Right lobe of liver (tissue), 6 donors: ENCODE measurements at regions not wholly inside any gene's neighbourhood (a gene's known extent, or its start where the extent isn't known, plus 50 kb on each side); places are given as distances from the start of the nearest gene placed in this dataset.

Experiments used
- ATAC-seq, 4 donors: fragments of 200-7000 bp; cut with Tn5 transposase; one replicate each; pipeline ENCODE4 v1.9.1; 2020; ENCODE audit warnings: mild to moderate bottlenecking in 4 of 4, moderate library complexity in 4 of 4
- DNase-seq, 3 donors: peaks; one replicate each; pipeline ENCODE4 v3.0.0-alpha.2; 2020
- H3K27ac ChIP-seq, 3 donors: fragments of 200-600 bp; one replicate each; pipeline ENCODE4 v1.8.0; 2022
- H3K27me3 ChIP-seq, 2 donors: fragments of 200-600 bp; one replicate each; pipeline ENCODE4 v1.8.0; 2022
- H3K36me3 ChIP-seq, 4 donors: fragments of 200-600 bp; sonication (generic) in 1 of 4; one replicate each; pipeline versions ENCODE4 v1.5.1 to v1.8.0; 2017 to 2022; ENCODE audit warnings: control low read depth in 1 of 4
- H3K4me1 ChIP-seq, 4 donors: fragments of 200-600 bp; sonication (generic) in 1 of 4; one replicate each; pipeline versions ENCODE4 v1.5.1 to v1.8.0; 2017 to 2022; ENCODE audit warnings: control low read depth in 1 of 4
- H3K4me3 ChIP-seq, 3 donors: fragments of 200-600 bp; one replicate each; pipeline ENCODE4 v1.8.0; 2022
- H3K9me3 ChIP-seq, 4 donors: fragments of 200-600 bp; sonication (generic) in 1 of 4; one replicate each; pipeline versions ENCODE4 v1.5.1 to v1.8.0; 2017 to 2022; ENCODE audit warnings: control low read depth in 1 of 4
- POLR2A ChIP-seq: fragments of 450-650 bp; IDR thresholded peaks from one replicate; pipeline ENCODE4 v1.6.1; 2017; ENCODE audit warnings: antibody characterized with exemption, mild to moderate bottlenecking
- WGBS: methylation state at CpG from one replicate; pipeline ENCODE4 v1.1.6; 2018; ENCODE audit warnings: low coverage, low lambda C conversion rate; ENCODE audit not compliant: insufficient coverage; ENCODE audit errors: missing lambda C conversion rate; 5-methylcytosine and 5-hydroxymethylcytosine counted together
- intact Hi-C, 2 donors: fragments of 100-400 bp; cut with DNase I; formaldehyde crosslinking; loops; one replicate each; pipeline versions ENCODE4 v1.11.2 to v1.14.1; 2022
- TF ChIP-seq, protein P1 (sequence below), 4 donors: fragments of 200-600 bp in 3 of 4; fragments of 450-650 bp in 1 of 4; IDR thresholded peaks; one replicate each; pipeline versions ENCODE4 v1.5.1 to v1.8.0; 2016 to 2022; ENCODE audit warnings: antibody characterized with exemption in 4 of 4, mild to moderate bottlenecking in 2 of 4
- donor health status: DM: no; HTN: yes; CAD: no.
- donor health status: DM: no; HTN: no; CAD: no.
- donor health status: DM: no; HTN: no; CAD: no.
- donor health status: DM: no; HTN: yes; CAD: no.
- donor health status: DM: no; HTN: yes; CAD: no.

- TF ChIP-seq, protein P1, sequence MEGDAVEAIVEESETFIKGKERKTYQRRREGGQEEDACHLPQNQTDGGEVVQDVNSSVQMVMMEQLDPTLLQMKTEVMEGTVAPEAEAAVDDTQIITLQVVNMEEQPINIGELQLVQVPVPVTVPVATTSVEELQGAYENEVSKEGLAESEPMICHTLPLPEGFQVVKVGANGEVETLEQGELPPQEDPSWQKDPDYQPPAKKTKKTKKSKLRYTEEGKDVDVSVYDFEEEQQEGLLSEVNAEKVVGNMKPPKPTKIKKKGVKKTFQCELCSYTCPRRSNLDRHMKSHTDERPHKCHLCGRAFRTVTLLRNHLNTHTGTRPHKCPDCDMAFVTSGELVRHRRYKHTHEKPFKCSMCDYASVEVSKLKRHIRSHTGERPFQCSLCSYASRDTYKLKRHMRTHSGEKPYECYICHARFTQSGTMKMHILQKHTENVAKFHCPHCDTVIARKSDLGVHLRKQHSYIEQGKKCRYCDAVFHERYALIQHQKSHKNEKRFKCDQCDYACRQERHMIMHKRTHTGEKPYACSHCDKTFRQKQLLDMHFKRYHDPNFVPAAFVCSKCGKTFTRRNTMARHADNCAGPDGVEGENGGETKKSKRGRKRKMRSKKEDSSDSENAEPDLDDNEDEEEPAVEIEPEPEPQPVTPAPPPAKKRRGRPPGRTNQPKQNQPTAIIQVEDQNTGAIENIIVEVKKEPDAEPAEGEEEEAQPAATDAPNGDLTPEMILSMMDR (IDR thresholded peaks at IDR 0.05), result no peak
- no peak for TF ChIP-seq POLR2A
Measured at GRCh38 chr2:196544906-196545433, 94.5 kb upstream of the CCDC150 start.

DNA sequence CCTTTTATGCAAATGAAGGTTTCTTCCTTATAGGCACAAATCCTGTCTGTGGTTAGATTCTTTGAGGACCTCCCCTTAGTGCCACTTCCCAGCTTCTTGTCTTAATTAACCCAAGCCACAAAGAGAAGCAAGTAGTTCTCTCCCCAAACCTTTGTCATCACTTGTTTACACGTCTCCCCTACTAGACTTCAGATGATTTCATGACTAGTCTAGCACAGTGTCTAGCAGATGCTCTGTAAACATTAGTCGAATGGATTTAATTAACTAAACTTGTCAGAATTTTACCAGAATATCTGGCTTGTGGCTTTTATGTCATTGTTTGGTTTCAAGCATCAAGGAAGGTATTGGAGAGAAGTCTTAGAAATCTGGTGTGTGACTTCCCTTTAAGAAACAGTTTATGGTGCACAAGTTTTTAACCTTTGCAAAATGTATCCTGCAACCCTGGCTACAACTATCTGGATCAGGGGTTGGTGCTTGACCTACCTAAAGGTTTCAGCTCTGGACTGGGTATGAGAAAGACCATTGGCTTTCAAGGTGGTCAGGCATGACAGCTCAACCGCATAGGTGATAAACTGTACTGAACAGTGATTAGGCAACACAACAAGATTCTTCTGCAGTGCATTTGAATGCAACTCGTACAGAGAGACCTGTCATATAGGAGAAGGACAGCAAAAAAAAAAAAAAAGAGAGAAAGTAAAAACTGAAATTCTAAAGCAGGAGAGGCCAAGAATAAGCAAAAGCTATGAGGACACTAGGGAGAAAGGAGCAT is 93.2 kb upstream of the CCDC150 start:
- no peaks in the 10 kb centered on the region for H3K27me3 ChIP-seq
- H3K4me3 ChIP-seq, result no peak overlapping the region
- H3K4me1 ChIP-seq, result no peaks in the 10 kb centered on the region
- DNase-seq (no peak), ATAC-seq (no peak)
- intact Hi-C loops, result no loop called here
- H3K27ac ChIP-seq, result no peak overlapping the region
- H3K36me3 ChIP-seq, result no peaks in the 10 kb centered on the region
- 76% methylated on average over 4 of the region's 4 CpGs for WGBS
- no peak for TF ChIP-seq POLR2A
- TF ChIP-seq, protein P1 (IDR thresholded peaks at IDR 0.05), result no peak
- H3K9me3 ChIP-seq, result no peaks in the 10 kb centered on the region

More at GRCh38 chr2:196544906-196545433, 94.5 kb upstream of the CCDC150 start:
- no peaks in the 10 kb centered on the region for H3K9me3 ChIP-seq
- H3K4me3 ChIP-seq, result no peak overlapping the region
- no peak overlapping the region for H3K27ac ChIP-seq
- intact Hi-C loops, result no loop called here
- DNase-seq (no peak), ATAC-seq (no peak)
- no peaks in the 10 kb centered on the region for H3K27me3 ChIP-seq
- no peaks in the 10 kb centered on the region for H3K36me3 ChIP-seq
- H3K4me1 ChIP-seq, result no peaks in the 10 kb centered on the region
- WGBS, result 67% methylated on average over 3 of the region's 3 CpGs

DNA sequence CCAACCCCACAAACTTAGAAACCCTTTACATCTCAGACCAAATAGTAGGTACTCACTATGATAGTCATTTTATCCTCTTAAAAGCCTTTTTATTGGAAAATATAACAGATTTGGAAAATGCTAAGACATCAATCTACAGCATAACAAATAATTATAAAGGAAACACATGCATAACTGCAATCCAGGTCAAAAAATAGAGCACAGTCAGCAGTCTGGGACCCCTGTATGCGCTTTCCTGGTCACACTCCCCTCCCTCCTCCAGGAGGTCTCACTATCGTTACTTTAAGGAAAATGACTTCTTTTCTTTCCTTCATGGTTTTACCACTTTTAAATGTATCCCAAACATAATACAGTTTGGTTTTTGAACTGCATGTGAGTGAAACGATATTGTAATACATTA is 90.5 kb upstream of the CCDC150 start:
- H3K9me3 ChIP-seq, result no peaks in the 10 kb centered on the region
- no peak overlapping the region for H3K4me3 ChIP-seq
- no peaks in the 10 kb centered on the region for H3K4me1 ChIP-seq
- no peaks in the 10 kb centered on the region for H3K36me3 ChIP-seq
- 82% methylated on average over 3 of the region's 3 CpGs for WGBS
- no peaks in the 10 kb centered on the region for H3K27me3 ChIP-seq
- intact Hi-C loops, result no loop called here
- DNase-seq, result no peak
- ATAC-seq, result no peak
- TF ChIP-seq, protein P1 (IDR thresholded peaks at IDR 0.05), result no peak
- no peak for TF ChIP-seq POLR2A
- H3K27ac ChIP-seq, result no peak overlapping the region

GRCh38 chr2:196551014-196551413 is 88.5 kb upstream of the CCDC150 start:
- H3K27me3 ChIP-seq, result no peaks in the 10 kb centered on the region
- TF ChIP-seq, protein P1 (IDR thresholded peaks at IDR 0.05), result no peak
- TF ChIP-seq POLR2A, result no peak
- H3K4me1 ChIP-seq, result no peaks in the 10 kb centered on the region
- no peaks in the 10 kb centered on the region for H3K36me3 ChIP-seq
- ATAC-seq (no peak), DNase-seq (no peak)
- H3K4me3 ChIP-seq, result no peak overlapping the region
- intact Hi-C loops, result no loop called here
- no peaks in the 10 kb centered on the region for H3K9me3 ChIP-seq
- H3K27ac ChIP-seq, result no peak overlapping the region
